ENCODE measurements at regions not wholly inside any gene's neighbourhood (a gene's known extent, or its start where the extent isn't known, plus 50 kb on each side); places are given as distances from the start of the nearest gene placed in this dataset.

DNA sequence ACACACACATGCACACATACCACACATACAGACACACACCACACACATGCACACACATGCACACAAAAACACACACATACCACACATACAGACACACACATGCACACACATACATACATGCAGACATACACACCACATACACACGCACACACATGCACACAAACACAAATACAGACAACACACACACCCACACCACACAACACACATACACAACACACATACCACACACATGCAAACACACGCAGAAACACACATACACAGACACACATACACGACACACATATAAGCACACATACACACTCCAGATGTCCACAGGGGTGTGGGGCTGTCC, 60.1 kb upstream of the PPP2R2D start:
- no peak for DNase-seq (ENCODE audit: extremely low read depth in 1 of 2, low read depth in 1 of 2)

DNA sequence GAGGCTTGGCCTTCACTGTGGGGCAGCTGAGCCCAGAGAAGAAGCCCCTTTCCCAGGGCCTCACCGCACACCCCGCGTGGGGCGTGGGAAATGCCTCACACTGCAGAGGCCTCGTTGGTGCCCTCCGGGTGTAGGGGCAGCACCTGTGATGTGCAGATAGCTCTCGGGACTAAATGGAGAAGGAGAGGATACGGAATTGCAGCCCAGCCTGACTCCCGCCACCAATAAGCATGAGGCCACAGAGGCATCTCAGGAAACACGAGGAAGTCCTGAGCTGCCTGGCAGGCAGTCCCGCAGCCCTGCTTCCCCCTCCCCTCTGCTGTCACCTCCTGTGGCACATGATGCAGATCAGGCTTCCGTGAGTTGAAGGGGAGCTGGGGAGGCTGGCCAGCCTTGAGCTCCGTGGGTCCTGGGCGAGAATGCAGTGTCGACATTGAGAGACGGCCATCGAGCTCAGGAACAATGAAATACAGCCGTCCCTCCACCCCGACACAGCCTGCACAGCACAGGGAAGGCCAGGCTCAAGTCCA, 59.6 kb upstream of the PPP2R2D start:
- DNase-seq (ENCODE audit: extremely low read depth in 1 of 2, low read depth in 1 of 2): no peak

DNA sequence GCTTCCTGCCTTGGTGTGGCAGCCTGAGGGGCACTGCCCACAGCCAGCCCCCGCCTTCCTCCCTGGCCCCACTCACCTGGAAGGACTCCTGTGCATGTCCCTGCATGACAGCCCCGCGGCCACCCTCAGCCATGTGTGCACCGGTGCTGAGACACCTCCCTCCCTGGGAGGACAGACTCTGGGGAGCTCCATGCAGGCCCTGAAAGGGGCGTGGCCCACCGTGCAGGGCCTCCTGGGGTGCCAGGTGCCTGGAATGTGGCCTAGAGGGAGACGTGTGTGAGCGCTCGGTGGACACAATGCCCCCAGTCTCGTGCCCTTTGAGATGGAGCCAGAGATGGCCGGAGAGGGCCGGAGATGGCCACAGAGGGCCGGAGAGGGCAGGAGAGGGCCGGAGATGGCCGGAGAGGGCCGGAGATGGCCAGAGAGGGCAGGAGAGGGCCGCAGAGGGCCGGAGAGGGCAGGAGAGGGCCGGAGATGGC, 59.1 kb upstream of the PPP2R2D start:
- no peak for DNase-seq (ENCODE audit: extremely low read depth in 1 of 2, low read depth in 1 of 2)

DNA sequence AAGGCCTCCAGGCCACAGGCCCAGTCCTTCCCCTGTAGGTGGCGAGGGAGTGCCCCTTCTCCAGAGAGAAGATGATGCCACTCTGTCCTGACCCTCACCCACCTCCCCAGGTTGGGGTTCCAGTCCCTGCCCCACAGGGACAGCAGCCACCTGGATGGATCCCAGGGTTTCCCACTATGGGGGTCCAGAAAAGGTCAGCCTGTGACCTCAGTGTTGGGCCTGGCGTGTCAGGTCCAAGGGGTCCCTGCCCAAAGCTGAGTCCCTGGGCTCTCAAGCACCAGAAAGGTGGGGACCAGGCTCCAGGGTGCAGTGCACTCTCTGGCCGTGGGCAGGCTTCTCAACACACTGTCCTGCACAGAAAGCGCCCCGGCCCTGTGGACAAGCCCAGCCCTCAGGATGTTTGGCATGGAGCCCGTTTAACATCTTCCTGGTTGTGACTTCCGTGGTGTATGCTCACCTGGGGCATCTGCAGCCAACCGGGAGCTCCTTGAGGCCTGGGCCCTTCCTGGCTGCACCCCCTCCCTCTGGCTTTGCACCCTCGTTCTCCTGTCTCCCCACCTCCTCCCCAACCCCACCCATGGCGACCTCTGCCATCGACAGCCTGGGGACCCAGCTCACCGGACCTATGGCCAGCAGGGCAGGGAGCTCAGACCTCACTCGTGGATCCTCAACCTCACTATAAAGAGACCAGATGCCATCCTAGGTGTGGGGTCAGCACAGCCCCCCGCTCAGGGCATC, 58.3 kb upstream of the PPP2R2D start:
- DNase-seq (ENCODE audit: extremely low read depth in 1 of 2, low read depth in 1 of 2): no peak

DNA sequence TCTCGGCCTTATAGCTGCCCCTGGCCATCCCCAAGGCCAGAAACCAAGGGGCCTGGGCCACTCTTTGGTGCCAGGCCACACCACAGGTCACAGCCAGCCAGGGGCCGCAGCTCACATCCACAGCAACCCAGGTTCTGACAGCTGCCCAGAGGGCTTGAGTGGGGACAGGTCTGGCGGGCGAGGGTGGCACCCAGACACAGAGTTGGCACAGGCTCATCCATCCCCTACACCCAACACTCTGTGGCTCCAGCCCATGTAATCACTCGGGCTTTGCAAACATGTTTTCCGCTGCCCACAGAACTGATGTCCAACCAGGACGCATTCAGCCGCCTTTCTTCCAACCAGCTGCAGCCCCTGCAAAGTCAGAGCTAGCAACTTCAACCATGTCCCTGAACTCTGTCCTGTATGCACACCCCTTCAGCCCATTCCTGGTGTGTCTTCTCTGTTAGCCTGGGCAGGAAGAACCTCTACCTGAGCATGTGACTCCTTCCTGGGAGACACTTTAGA, 57.7 kb upstream of the PPP2R2D start:
- no peak for DNase-seq (ENCODE audit: extremely low read depth in 1 of 2, low read depth in 1 of 2)

DNA sequence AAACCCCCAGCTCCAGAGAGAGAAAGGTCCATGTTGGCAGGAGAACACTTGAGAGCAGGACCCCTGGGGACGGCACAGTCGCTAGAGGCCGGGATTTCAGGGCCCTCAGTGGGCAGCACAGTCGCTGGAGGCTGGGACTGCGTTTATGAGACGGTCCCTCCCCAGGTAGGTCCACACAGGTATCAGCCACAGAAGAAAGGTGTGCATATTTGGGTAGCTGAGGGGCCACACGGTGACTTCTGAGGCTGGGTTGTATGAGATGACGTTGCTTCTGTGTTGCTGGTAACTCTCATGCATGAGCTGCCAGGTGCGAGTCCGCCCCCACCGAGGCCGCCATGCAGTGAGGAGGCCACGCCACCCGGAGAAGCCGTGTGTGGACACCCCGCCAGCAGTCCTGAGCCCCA, 56.9 kb upstream of the PPP2R2D start:
- DNase-seq (ENCODE audit: extremely low read depth in 1 of 2, low read depth in 1 of 2): no peak

DNA sequence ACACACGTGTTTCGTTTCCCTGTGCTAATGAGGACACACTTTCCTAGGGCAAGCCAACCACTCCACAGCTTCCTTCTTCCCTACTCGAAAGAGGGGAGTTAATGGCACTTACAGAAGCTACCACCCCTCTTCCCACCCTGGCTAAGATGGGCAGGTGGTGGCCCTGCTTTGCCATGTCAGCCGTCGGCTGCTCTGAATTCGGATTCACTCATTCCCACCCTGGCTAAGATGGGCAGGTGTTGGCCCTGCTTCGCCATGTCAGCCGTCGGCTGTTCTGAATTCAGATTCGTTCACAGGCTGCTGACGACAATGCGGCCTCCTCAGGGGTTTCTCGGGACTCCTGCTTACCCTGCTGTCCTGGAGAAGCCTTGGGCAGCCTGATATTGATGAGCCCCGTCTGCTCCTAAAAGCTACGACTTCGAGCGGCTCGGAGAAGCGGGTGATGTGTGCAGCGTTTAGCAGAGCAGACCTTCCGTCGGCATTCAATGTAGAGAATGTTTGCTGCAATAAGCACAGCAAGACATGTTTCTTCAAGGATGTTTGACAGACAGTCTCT, 56.2 kb upstream of the PPP2R2D start:
- DNase-seq (ENCODE audit: extremely low read depth in 1 of 2, low read depth in 1 of 2): no peak

DNA sequence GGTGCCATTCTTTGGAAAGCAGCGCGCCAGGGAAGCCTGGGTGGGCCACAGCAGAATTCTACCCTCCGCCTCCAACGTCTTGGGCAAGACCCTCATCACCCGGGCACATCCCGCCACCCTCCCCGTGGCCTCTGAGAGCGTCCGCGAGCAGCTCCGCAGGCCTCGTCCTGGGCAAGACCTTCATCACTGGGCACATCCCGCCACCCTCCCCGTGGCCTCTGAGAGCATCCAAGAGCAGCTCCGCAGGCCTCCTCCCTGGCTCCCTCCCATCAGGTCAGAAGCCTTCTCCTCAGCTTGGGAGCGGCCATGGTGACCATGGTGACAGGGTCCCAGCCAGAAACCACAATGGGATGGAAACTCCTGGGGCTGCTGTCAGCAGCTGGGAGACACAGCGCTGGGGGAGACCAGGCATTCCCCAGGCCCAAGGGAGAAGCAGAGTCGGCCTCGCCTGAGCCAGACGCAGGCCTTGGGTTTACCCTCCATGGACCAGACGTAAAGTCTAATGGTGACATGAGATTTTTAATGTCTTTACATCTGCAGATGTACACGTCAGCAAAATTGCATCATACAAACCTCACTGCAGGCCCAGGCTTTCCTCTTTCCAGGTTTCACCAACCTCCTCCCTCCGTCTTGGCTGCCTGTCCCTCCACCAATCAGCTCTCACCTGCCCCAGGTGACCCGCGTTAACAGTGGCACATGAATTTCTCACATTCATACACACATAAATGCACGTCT, 55.1 kb upstream of the PPP2R2D start:
- no peak for DNase-seq (ENCODE audit: extremely low read depth in 1 of 2, low read depth in 1 of 2)

DNA sequence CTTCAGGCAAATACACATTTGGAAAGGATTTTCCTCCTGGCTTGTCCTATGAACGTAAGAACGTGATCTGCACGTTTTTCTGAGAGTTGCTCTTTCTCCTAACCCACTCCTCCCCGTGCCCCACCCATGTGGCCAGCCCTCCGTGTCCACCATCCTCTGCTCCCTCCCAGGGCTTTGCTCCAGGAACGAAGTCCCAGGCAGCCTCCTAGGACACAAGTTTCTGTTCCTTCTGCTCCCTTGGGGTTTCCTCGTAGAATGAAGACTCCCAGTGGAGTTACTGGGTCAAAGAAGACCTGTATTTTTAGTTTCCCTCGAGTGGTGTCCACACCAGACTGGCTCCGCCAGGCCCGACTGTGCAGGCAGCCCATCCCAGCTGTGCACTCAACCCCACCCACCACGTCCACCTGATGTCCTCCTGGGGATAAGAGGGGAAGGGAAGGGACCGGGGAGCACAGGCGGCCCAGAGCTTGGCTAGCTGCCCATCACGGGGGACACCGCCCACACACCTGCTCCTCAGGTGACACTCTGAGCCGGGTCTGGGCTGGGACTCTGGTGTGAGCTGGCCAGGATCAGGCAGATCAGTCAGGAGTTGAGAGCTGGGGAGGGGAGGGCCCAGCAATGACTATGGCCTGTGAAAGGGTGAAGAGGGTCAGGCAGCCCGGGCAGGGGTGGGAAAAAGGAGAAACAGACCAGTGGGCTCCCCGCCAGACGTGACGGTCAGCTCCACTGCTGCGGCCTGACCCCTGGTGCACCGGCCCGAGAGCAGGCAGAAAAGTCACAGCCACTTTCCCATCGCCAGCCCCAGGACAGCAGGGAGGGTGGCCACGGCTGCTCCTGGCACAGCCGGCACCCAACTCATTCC, 54.3 kb upstream of the PPP2R2D start:
- no peak for DNase-seq (ENCODE audit: extremely low read depth in 1 of 2, low read depth in 1 of 2)

DNA sequence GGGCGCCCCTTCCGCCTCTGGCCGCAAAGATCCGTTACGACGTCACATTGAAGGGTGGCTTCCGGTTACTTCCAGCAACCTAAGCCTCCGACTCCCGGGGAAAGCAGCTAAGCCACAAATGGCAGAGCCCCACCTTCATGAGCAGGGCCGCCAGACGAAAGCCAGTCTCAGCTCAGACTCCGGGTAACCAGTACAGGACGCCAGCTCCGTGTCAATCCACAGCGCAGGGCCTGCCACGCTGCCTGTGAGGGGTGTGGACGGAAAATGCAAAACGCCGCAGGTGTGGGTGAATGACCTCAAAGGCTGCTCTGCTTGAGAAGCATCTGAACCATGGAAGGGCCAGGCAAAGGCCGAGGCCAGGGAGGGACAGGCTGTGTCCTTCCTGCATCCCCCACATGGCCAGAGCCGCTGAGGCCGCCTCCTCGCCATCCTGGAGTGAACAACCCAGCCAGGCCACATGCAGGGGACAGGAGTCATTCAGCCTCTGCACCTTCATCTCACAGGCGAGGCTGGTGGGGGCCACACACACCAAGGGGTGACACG, 53.5 kb upstream of the PPP2R2D start:
- no peak for DNase-seq (ENCODE audit: extremely low read depth in 1 of 2, low read depth in 1 of 2)

DNA sequence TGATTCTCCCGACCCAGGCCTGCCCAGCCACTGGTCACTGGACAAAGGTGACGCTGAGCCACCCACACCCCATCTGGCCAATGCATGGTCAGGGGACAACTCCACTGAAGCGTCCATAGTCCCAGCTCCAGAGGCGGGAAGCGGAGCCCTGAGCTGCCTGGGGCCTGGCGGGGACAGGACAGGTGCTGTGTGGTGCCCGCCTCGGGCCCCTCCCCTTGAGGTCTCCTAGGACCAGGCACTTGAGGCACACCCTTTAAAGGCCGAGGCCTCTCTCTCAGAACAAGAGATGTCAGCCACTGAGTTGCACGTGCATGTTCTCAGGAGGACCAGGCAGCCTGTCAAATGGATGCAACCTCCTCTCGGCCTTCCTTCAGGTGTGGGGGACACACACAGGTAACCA, 52.5 kb upstream of the PPP2R2D start:
- no peak for DNase-seq (ENCODE audit: extremely low read depth in 1 of 2, low read depth in 1 of 2)

DNA sequence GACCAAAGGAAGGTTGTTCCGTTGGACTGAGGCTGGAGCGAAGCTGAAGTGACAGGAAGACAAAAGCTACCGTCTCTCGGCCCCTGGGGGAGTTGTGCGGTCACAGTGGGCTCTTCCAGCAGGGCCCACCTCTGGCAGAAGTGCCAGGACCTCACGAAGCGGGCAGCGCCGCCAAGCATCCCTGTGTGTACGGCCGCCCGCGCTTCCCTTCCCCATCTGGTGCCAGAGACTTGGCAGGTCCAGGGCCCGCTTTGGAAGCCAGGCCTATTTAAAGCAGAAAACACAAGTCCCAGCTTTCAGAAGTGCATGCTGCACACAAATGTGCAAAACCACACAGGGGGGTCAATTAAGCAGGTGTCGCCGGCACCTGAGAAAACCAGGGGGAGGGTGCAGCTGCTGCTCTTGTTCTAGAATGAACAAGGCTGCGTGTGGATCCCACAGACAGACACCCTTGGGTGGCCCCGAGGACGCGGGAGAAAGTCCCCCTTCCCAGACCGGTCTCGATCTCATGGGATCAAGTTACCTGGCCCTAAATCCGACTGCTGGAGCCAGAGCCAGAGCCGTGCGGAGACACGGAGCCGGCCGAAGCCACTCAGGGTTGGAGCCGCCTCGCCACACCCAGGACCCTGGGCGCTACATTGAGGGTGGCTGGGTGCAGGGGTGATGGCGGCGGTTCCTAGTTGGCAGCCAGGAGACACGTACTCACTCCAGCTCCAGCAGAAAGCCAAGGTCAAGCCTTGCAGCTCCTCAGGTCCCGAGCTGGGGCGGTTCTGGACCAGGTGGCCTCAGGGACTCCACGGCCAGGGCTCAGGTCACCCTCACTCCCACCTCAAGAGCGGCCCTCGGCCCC, 51.8 kb upstream of the PPP2R2D start:
- DNase-seq (ENCODE audit: extremely low read depth in 1 of 2, low read depth in 1 of 2): no peak

DNA sequence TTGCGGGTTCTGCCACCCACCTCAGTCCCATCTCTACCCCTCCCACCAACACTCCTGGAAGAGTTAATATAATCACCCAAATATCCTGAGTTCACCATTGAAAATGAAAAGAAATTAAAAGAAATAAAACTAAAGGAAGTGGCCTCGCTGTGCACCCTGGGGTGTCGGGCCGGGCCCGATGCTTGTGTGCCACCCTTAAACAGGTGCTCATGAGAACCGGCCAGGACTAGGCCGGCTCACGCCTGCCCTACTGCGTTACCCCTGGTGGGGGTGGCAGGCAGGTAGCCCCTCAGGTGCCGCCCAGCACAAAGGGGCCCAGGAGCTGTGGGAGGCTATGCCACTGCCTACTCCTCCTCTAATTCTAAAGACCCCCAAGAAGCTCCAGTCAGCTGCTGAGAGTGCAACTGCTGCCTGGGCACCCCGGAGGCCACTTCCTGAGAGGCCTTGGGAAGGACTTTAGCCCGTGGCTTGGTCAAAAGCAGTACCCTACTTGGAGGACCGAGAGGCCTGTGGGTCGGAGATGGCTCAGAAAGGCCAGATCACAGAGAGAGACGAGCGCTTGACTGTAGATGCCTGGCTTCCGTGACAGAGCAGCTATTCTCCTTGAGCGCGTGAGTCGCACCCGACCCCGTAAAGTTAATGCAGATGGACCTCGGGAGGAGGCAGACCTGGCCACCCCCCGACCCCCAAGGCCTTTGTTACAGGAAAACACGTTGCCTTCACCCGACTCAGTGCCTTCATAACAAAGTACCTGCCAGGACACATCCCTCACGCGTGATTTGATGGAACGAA, 51.0 kb upstream of the PPP2R2D start:
- no peak for DNase-seq (ENCODE audit: extremely low read depth in 1 of 2, low read depth in 1 of 2)

DNA sequence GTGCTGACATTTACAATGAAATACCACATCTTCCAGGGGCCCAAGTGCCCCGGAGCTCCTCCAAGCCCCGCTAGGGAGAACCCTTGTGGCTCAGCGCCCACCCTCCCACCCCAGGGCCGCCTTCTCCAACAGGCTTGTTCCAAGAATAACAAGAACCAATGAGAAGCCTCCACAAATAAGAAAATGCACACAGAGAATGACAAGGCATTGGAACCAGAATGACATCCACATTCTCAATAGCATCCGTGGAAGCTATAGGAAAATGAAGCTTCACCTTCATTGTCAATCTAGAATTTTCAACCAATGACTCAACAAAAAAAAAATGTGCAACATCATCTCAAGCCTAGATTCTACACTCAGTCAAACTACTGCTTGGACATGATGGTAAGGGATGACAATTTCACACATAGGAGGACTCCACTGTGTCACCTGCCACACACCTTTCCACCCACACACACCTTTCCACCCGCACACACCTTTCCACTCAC, 50.4 kb upstream of the PPP2R2D start:
- no peak for DNase-seq (ENCODE audit: extremely low read depth in 1 of 2, low read depth in 1 of 2)

All from activated CD8-positive, alpha-beta memory T cell treated with anti-CD3 and anti-CD28 coated beads for 1 hour (primary cell).